Ishikawa (cell line): ENCODE measurements at regions not wholly inside any gene's neighbourhood (a gene's known extent, or its start where the extent isn't known, plus 50 kb on each side); places are given as distances from the start of the nearest gene placed in this dataset.

Source experiments
- NFIC ChIP-seq: IDR thresholded peaks from 2 replicates; pipeline ENCODE4 v1.6.1; 2012
- TCF12 ChIP-seq: IDR thresholded peaks from 2 replicates; pipeline ENCODE4 v1.6.1; 2012; ENCODE audit warnings: low read depth

DNA sequence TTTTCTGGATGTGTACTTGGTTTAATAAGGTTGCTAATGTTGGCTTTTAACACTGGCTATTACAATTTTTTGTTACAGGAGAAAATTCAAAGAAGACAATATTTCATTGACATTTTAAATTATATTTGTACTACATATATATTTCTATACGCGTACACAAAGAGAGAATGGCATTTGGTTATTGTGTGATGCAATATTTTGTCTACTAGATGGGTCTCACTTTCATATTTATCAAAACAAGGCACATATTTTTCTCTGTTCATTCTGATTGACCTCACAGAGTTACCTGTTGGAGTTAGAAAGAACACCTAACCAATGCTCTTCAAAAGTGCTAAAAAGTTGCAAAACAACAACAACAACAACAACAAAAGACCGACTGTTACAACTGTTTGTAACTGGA, 50.2 kb upstream of the VGLL3 start:
- TF ChIP-seq TCF12 (no peak), NFIC (no peak)
